GM21423 (cell line): ENCODE measurements at regions not wholly inside any gene's neighbourhood (a gene's known extent, or its start where the extent isn't known, plus 50 kb on each side); places are given as distances from the start of the nearest gene placed in this dataset.
"Not testable (repeated sequence)": the region's sequence is repeated elsewhere in the genome, so short reads cannot be mapped to it uniquely, and the experiment has no call there.

Experiments
- ATAC-seq: cut with Tn5 transposase; IDR thresholded peaks from one replicate; pipeline ENCODE4 v1.9.1; 2021; ENCODE audit warnings: mild to moderate bottlenecking, moderate library complexity; ENCODE audit not compliant: unreplicated experiment

GRCh38 chr4:104330125-104330905, 164.4 kb downstream of the CXXC4 start:
- ATAC-seq: no peak

DNA sequence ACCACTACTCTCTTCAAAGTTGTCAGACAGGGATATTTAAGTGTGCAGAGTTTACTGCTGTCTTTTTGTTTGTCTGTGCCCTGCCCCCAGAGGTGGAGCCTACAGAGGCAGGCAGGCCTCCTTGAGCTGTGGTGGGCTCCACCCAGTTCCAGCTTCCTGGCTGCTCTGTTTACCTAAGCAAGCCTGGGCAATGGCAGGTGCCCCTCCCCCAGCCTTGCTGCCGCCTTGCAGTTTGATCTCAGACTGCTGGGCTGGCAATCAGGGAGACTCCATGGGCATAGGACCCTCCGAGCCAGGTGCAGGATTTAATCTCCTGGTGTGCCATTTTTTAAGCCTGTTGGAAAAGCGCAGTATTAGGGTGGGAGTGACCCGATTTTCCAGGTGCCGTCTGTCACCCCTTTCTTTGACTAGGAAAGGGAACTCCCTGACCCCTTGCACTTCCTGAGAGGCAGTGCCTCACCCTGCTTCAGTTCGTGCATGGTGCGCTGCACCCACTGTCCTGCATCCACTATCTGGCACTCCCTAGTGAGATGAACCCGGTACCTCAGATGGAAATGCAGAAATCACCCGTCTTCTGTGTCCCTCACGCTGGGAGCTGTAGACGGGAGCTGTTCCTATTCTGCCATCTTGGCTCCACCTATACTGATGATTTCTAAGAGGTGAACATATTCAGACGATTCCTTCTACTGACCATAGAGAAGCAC, 167.6 kb downstream of the CXXC4 start:
- not testable (repeated sequence) for ATAC-seq

DNA sequence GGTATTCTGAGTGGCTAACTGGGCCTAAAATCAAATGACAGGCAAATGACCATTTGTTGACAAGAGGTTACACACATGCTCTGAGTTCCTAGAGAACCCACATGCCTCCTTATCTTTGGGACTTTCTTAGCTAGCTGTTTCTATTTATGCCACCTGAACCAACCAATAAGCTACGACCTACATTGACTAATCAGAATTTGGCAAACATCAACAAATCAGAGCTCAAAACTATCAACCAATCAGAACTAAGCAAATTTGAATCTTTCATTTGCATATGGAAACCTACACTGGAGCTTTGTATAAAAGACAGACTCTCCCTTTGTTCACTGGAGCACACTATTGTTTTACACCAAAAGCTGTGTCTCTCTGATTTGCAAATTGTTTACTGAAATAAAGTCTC, 192.0 kb downstream of the CXXC4 start:
- no peak for ATAC-seq

- no peak for ATAC-seq
These were observed 199.9 kb downstream of the CXXC4 start for GRCh38 chr4:104294811-104295210.

DNA sequence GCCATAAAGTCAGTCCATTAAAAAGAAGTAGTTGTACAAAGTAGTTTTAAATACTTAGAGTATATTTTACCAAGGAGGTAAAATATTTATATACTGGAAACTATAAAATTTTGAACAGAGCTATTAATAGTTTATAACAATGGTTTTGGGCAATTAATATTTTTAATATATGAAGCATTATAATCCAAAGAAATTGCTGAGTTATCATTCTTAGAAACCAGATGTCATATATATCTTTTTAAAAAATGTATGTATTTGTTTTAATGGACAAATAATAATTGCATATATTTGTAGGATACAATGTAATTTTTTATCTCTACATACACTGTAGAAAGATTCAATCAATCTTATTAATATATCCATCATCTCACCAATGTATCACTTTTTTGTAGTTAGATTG, 207.8 kb downstream of the CXXC4 start:
- ATAC-seq: no peak

GRCh38 chr4:104283303-104283702, 211.4 kb downstream of the CXXC4 start:
- no peak for ATAC-seq

GRCh38 chr4:104279744-104280143, 214.9 kb downstream of the CXXC4 start:
- no peak for ATAC-seq

DNA sequence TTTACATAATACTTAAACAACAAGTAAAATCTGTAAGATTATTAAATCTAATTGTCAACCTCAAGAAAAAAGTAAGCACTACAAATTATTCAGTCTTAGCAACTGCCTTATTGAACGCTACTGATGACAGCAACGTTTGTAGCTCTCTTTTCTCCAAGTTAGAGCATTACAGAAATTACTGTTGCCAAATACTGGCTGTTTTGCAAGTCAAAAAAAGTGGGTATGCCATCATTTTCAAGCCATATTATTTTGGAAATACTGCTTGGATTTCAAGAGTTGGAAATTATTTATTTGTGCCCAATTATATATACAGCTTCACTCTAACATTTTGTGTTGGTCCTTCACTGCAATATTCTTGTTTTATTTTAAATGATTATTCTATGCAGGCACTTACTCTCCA, 221.7 kb downstream of the CXXC4 start:
- ATAC-seq: no peak

DNA sequence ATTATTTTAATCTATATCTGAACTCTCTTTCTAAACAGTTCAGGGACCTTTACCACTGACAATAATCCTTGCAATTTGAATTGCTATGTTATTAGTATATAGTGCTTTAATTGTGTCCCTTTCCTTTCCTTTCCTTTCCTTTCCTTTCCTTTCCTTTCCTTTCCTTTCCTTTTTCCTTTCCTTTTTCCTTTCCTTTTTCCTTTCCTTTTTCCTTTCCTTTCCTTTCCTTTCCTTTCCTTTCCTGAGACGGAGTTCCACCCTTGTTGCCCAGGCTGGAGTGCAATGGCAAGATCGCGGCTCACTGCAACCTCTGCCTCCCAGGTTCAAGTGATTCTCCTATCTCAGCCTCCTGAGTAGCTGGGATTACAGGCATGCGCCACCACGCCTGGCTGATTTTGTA, 225.1 kb downstream of the CXXC4 start:
- ATAC-seq: not testable (repeated sequence)

DNA sequence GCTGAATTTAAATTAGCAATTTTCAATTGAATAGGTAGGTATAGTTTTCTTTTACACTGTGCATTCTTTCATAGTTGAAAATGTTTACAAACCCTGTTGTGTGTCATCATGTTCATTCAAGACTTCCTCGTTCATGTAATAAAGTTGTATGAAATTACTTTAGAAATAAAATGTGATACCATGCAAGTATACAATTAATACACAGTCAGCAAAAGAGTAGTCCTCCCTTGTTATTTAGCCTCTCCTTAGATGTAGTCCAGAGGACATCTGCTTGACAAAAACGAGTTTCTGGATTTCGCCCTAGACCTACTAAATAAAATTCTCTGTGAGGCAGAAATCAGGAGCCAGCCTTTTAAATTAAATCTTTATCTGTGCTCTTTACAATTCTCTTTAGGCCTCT, 231.6 kb downstream of the CXXC4 start:
- ATAC-seq: no peak

- ATAC-seq: no peak
These were observed 232.0 kb downstream of the CXXC4 start for GRCh38 chr4:104262678-104263077.

DNA sequence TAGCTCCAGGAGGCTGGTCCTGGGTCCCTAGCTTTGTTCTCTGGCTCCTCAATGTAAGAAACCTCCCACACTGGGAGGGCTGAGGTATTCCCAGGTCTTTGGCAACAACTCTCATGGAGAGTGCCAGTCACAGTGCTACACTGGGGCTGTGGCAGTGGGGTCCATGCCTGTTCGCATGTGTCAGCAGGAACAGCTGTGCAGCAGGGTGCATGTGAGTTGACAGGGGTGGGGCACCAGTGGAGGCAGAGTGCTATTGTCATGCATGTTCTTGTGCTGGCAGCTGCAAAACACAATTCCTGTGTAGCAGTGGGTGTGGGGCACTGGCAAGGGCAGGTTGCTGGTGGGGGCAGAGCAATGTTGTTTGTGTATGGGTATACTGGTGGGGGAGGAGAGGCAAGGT, 246.0 kb downstream of the CXXC4 start:
- ATAC-seq: no peak

DNA sequence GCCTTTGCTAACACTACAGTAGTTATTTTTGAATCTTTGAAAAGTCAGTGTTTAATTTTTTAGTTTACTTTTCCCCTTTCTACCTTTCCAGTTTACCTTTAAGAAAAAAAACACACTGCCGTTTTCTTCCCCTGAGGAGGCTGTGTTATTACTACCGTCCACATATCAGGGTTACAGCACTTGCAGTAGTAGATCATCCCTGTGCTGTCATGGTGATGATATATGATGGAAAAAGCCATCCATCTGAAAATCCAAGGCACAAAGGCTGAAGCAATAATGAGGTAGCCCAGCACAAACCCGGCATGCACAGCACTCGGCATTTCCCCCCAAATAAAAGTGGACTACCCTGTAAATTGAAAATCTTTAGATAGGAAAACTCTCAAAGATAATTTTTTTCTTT, 258.7 kb downstream of the CXXC4 start:
- no peak for ATAC-seq

- no peak for ATAC-seq
These were observed 277.2 kb downstream of the CXXC4 start for GRCh38 chr4:104217526-104217925.

- ATAC-seq: no peak
These were observed 283.0 kb downstream of the CXXC4 start for GRCh38 chr4:104211657-104212056.

GRCh38 chr4:104210420-104210819, 284.3 kb downstream of the CXXC4 start:
- ATAC-seq: no peak

- ATAC-seq: no peak
These were observed 287.9 kb downstream of the CXXC4 start for GRCh38 chr4:104206784-104207183.

DNA sequence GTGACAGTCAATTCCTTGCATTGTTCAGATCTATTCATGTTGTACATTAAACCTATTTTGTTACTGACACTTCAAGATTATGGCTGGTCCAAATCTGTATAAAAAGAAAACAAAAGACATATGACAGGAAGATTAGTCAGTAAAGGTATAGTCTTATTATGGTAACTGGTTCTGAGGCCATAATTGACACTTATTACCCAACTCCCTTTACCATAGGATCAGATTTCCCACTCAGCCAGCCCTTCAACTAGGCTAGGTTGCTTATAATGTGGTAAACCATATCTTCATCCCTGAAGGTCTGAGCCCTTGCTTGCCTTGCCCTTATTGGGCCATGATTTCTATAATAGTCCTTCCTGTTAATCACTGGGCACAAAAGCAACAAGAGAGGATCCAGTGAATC, 289.6 kb downstream of the CXXC4 start:
- ATAC-seq: no peak

DNA sequence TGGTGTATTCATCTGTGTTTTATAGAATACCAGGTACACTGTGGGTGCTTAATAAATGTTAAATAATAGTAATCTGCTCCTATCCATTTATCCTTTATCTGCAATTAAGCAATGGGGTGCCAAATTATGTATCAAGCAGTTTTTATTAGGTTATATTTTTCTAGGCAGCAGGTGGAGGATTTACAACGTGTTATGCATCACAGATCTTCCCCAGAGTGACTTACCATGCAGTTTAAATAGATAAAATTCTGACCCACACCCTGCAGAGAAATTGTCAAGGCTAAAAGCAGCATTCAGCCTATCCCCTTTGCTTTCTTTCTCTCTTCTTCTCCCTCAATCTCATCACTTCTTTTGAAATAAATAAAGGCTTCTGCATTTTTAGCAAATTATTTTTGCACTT, 306.4 kb downstream of the CXXC4 start:
- no peak for ATAC-seq

GRCh38 chr4:104169437-104169836, 325.3 kb downstream of the CXXC4 start:
- no peak for ATAC-seq

DNA sequence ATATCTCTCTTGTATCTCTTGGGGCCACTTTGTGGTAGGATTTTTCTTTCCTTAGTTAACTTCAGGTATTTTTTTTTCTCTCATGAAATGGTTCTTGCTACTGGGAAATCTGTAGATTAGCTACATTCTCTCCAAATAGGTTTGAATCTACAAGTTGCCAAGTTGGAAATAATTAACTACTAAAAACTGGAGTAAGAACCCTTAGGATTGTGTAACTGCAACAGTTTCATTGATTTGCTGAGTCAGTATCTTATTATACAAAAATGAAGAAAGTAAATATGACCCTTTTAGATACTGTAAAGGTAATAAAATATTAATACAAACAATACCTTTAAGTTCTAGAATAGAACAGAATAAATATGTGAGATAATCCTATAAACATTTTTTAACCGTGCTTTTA, 327.9 kb downstream of the CXXC4 start:
- no peak for ATAC-seq

- no peak for ATAC-seq
These were observed 330.9 kb downstream of the CXXC4 start for GRCh38 chr4:104163820-104164219.

GRCh38 chr4:104146048-104146447, 348.6 kb downstream of the CXXC4 start:
- no peak for ATAC-seq
